ENCODE measurements at regions not wholly inside any gene's neighbourhood (a gene's known extent, or its start where the extent isn't known, plus 50 kb on each side); places are given as distances from the start of the nearest gene placed in this dataset.
"Not testable (repeated sequence)": the region's sequence is repeated elsewhere in the genome, so short reads cannot be mapped to it uniquely, and the experiment has no call there.

DNA sequence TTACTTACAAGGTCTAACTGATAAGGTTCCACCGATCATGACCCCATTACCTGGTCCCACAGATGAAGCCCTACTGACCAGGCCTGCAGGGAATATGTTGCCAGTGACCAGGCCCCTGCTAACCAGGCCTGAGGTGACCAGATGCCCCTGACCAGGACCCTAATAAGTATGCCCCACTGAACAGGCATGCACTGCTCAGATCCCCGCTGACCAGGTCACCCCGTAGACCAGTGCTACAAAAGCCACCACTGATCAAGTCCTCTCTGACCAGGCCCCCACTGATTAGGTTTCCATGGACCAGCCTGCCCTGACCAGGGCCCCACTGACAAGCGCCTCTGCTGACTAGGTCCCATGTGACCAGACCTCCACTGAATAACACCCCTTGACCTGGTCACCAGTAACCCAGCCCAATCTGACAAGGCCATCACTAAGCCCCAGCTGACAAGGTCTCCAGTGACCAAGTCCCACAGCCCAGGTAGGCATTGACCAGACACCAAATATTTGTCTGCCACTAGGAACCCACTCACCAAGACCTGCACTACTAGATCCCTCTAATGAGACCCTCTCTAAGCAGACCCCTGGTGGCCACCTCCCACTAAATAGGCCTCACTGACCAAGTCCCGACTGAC is 228.5 kb downstream of the CWH43 start:
- TF ChIP-seq, protein P1, sequence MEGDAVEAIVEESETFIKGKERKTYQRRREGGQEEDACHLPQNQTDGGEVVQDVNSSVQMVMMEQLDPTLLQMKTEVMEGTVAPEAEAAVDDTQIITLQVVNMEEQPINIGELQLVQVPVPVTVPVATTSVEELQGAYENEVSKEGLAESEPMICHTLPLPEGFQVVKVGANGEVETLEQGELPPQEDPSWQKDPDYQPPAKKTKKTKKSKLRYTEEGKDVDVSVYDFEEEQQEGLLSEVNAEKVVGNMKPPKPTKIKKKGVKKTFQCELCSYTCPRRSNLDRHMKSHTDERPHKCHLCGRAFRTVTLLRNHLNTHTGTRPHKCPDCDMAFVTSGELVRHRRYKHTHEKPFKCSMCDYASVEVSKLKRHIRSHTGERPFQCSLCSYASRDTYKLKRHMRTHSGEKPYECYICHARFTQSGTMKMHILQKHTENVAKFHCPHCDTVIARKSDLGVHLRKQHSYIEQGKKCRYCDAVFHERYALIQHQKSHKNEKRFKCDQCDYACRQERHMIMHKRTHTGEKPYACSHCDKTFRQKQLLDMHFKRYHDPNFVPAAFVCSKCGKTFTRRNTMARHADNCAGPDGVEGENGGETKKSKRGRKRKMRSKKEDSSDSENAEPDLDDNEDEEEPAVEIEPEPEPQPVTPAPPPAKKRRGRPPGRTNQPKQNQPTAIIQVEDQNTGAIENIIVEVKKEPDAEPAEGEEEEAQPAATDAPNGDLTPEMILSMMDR (conservative IDR thresholded peaks at IDR 0.05) = not testable (repeated sequence)
- not testable (repeated sequence) for TF ChIP-seq EZH2 (IDR thresholded peaks at IDR 0.05; ENCODE audit: low read depth)

All from PC-9 (cell line).